IMR-90 (cell line): ENCODE measurements at regions not wholly inside any gene's neighbourhood (a gene's known extent, or its start where the extent isn't known, plus 50 kb on each side); places are given as distances from the start of the nearest gene placed in this dataset.

Experiments
- ATAC-seq: fragments of 200-7000 bp; cut with Tn5 transposase; 2 replicates; pipeline ENCODE4 v1.9.1; 2020; ENCODE audit warnings: low read depth, mild to moderate bottlenecking, moderate library complexity
- BruUV-seq: library from RNA; stranded (reverse); fragments of 400-500 nt; replicated peaks from 2 replicates; lab custom pipeline; 2021; lab: Mats Ljungman, UMichigan
- CTCF ChIA-PET: fragments of 300-600 bp; formaldehyde crosslinking; extraction: SDS; loops from one replicate; lab custom pipeline; 2021; ENCODE audit warnings: antibody characterized with exemption; lab: Yijun Ruan, JAX
- POLR2A ChIA-PET: fragments of 300-600 bp; sonication (Branson Sonifier 250); formaldehyde crosslinking; loops from one replicate; lab custom pipeline; 2022; ENCODE audit warnings: antibody characterized with exemption; ENCODE audit not compliant: unreplicated experiment; lab: Charles Lee
- DNase-seq: peaks from one replicate; pipeline ENCODE4 v3.0.0; 2013
- H2AFZ ChIP-seq: replicated peaks from 2 replicates; pipeline ENCODE3; 2013; ENCODE audit warnings: low read length, mild to moderate bottlenecking; ENCODE audit not compliant: poor library complexity
- H2AK5ac ChIP-seq: 2 replicates; pipeline ENCODE4 v1.6.1; 2013; ENCODE audit warnings: low read depth, low read length, inconsistent platforms
- H2AK9ac ChIP-seq: replicated peaks from 2 replicates; pipeline ENCODE3; 2013; ENCODE audit warnings: mild to moderate bottlenecking, low read depth, low read length, moderate library complexity; ENCODE audit not compliant: poor library complexity
- H2BK120ac ChIP-seq: 2 replicates; pipeline ENCODE4 v1.6.1; 2013; ENCODE audit warnings: low read depth, low read length, inconsistent platforms
- H2BK15ac ChIP-seq: 3 replicates; pipeline ENCODE4 v1.6.1; 2013; ENCODE audit warnings: low read depth, low read length, inconsistent platforms
- H2BK20ac ChIP-seq: 2 replicates; pipeline ENCODE4 v1.6.1; 2013; ENCODE audit warnings: low read depth, mild to moderate bottlenecking, inconsistent platforms, low read length, moderate library complexity
- H2BK5ac ChIP-seq: 2 replicates; pipeline ENCODE4 v1.6.1; 2013; ENCODE audit warnings: mild to moderate bottlenecking, low read depth, low read length, inconsistent platforms; ENCODE audit not compliant: poor library complexity, severe bottlenecking
- H3K14ac ChIP-seq: replicated peaks from 2 replicates; pipeline ENCODE4 v1.6.1; 2013; ENCODE audit warnings: low read depth, low read length, inconsistent platforms
- H3K18ac ChIP-seq: 2 replicates; pipeline ENCODE4 v1.6.1; 2013; ENCODE audit warnings: low read depth, low read length, control low read depth
- H3K23ac ChIP-seq: 2 replicates; pipeline ENCODE4 v1.6.1; 2013; ENCODE audit warnings: low read depth, low read length, inconsistent platforms
- H3K27ac ChIP-seq: 2 replicates; pipeline ENCODE4 v1.5.1; 2013; ENCODE audit warnings: mild to moderate bottlenecking, control low read depth, low read length; ENCODE audit not compliant: insufficient read depth
- H3K27me3 ChIP-seq: 2 replicates; pipeline ENCODE4 v1.6.1; 2013; ENCODE audit warnings: low read length; ENCODE audit not compliant: control insufficient read depth, insufficient read depth
- H3K36me3 ChIP-seq: 2 replicates; pipeline ENCODE4 v1.6.1; 2013; ENCODE audit warnings: low read length, mixed read lengths; ENCODE audit not compliant: control insufficient read depth, insufficient read depth
- H3K4ac ChIP-seq: 2 replicates; pipeline ENCODE4 v1.6.1; 2013; ENCODE audit warnings: low read depth, low read length, inconsistent platforms
- H3K4me1 ChIP-seq: 2 replicates; pipeline ENCODE4 v1.6.1; 2013; ENCODE audit warnings: low read length, mixed read lengths; ENCODE audit not compliant: control insufficient read depth, insufficient read depth
- H3K4me2 ChIP-seq: 2 replicates; pipeline ENCODE4 v1.6.1; 2013; ENCODE audit warnings: low read depth, mild to moderate bottlenecking, control low read depth, low read length, moderate library complexity
- H3K4me3 ChIP-seq: 2 replicates; pipeline ENCODE4 v1.5.1; 2013; ENCODE audit warnings: low read depth, mild to moderate bottlenecking, control low read depth, low read length, moderate library complexity; ENCODE audit not compliant: insufficient read depth
- H3K56ac ChIP-seq: 2 replicates; pipeline ENCODE4 v1.6.1; 2013; ENCODE audit warnings: low read length, inconsistent platforms; ENCODE audit not compliant: insufficient read depth; ENCODE audit errors: extremely low read depth
- H3K79me1 ChIP-seq, 2 experiments: 2 replicates each; pipeline ENCODE4 v1.6.1; 2013; ENCODE audit warnings: low read length in 2 of 2, inconsistent platforms in 1 of 2, low read depth in 1 of 2
- H3K9ac ChIP-seq: 2 replicates; pipeline ENCODE4 v1.6.1; 2013; ENCODE audit warnings: low read depth, low read length, control low read depth
- H3K9me1 ChIP-seq: 2 replicates; pipeline ENCODE4 v1.6.1; 2013; ENCODE audit warnings: low read length, inconsistent platforms; ENCODE audit not compliant: insufficient read depth
- H3K9me3 ChIP-seq: 2 replicates; pipeline ENCODE4 v1.6.1; 2013; ENCODE audit warnings: low read length; ENCODE audit not compliant: control insufficient read depth, insufficient read depth
- H4K20me1 ChIP-seq: 2 replicates; pipeline ENCODE4 v1.6.1; 2013; ENCODE audit warnings: low read length, inconsistent platforms; ENCODE audit not compliant: insufficient read depth
- H4K5ac ChIP-seq: 2 replicates; pipeline ENCODE4 v1.6.1; 2013; ENCODE audit warnings: mild to moderate bottlenecking, low read depth, low read length, control low read depth
- H4K8ac ChIP-seq, 2 experiments: 2 replicates each; pipeline ENCODE4 v1.6.1; 2013; ENCODE audit warnings: low read depth in 2 of 2, low read length in 2 of 2, control low read depth in 1 of 2, inconsistent platforms in 1 of 2
- H4K91ac ChIP-seq: 2 replicates; pipeline ENCODE4 v1.6.1; 2013; ENCODE audit warnings: low read depth, low read length, inconsistent platforms; ENCODE audit not compliant: insufficient read depth
- BHLHE40 ChIP-seq: fragments of 150-350 bp; IDR thresholded peaks from 2 replicates; pipeline ENCODE4 v1.6.1; 2016; ENCODE audit warnings: mild to moderate bottlenecking, low read depth, low read length
- CEBPB ChIP-seq: IDR thresholded peaks from 2 replicates; pipeline ENCODE4 v1.6.1; 2012; ENCODE audit warnings: low read depth, low read length, improper control_type of control experiment
- CHD1 ChIP-seq: IDR thresholded peaks from 2 replicates; pipeline ENCODE4 v1.6.1; 2012; ENCODE audit warnings: low read depth, low read length, improper control_type of control experiment
- CTCF ChIP-seq: conservative IDR thresholded peaks from 2 replicates; pipeline ENCODE4 v1.5.1; 2012; ENCODE audit warnings: mild to moderate bottlenecking, low read depth, low read length, improper control_type of control experiment
- ELK1 ChIP-seq: fragments of 150-350 bp; IDR thresholded peaks from 2 replicates; pipeline ENCODE4 v1.6.1; 2016; ENCODE audit warnings: low read depth, mild to moderate bottlenecking, low read length, moderate library complexity, borderline replicate concordance
- FOS ChIP-seq: fragments of 150-350 bp; IDR thresholded peaks from 2 replicates; pipeline ENCODE4 v1.6.1; 2016; ENCODE audit warnings: low read depth, low read length
- MAFK ChIP-seq: IDR thresholded peaks from 2 replicates; pipeline ENCODE4 v1.6.1; 2012; ENCODE audit warnings: low read depth, low read length, improper control_type of control experiment
- MAZ ChIP-seq: IDR thresholded peaks from 2 replicates; pipeline ENCODE4 v1.6.1; 2012; ENCODE audit warnings: low read depth, mild to moderate bottlenecking, low read length, improper control_type of control experiment, moderate library complexity, borderline replicate concordance
- MXI1 ChIP-seq: IDR thresholded peaks from 2 replicates; pipeline ENCODE4 v1.6.1; 2012; ENCODE audit warnings: low read depth, mild to moderate bottlenecking, low read length, moderate library complexity, borderline replicate concordance
- NFE2L2 ChIP-seq: fragments of 150-350 bp; IDR thresholded peaks from 2 replicates; pipeline ENCODE4 v1.6.1; 2016; ENCODE audit warnings: low read depth, mild to moderate bottlenecking, low read length
- POLR2A ChIP-seq: IDR thresholded peaks from 2 replicates; pipeline ENCODE4 v1.6.1; 2012; ENCODE audit warnings: mild to moderate bottlenecking, low read depth, low read length
- RAD21 ChIP-seq: IDR thresholded peaks from 2 replicates; pipeline ENCODE4 v1.6.1; 2012; ENCODE audit warnings: low read length, improper control_type of control experiment
- RCOR1 ChIP-seq: IDR thresholded peaks from 2 replicates; pipeline ENCODE4 v1.6.1; 2012; ENCODE audit warnings: mild to moderate bottlenecking, low read length, improper control_type of control experiment; ENCODE audit not compliant: insufficient replicate concordance
- RFX5 ChIP-seq: IDR thresholded peaks from 2 replicates; pipeline ENCODE4 v1.8.0; 2012; ENCODE audit warnings: low read depth, mild to moderate bottlenecking, low read length, moderate library complexity
- SMC3 ChIP-seq: fragments of 150-350 bp; IDR thresholded peaks from 2 replicates; pipeline ENCODE4 v1.6.1; 2016; ENCODE audit warnings: low read depth, mild to moderate bottlenecking, antibody characterized with exemption, low read length, moderate library complexity
- USF2 ChIP-seq: fragments of 150-350 bp; IDR thresholded peaks from 2 replicates; pipeline ENCODE4 v1.6.1; 2017; ENCODE audit warnings: mild to moderate bottlenecking, antibody characterized with exemption, low read length, low read depth
- WGBS, 2 experiments: methylation state at CpG; one replicate each; pipeline versions ENCODE4 v1.1.5 to v1.1.7; 2013; ENCODE audit warnings: missing lambda C conversion rate in 2 of 2; ENCODE audit not compliant: insufficient read length in 1 of 2; ENCODE audit errors: extremely low coverage in 2 of 2; 5-methylcytosine and 5-hydroxymethylcytosine counted together
- dilution Hi-C: fragments of 300-500 bp; cut with HindIII; formaldehyde crosslinking; loops from one replicate; pipeline ENCODE4 v1.14.3; 2018; ENCODE audit warnings: low sequenced_read_pairs; ENCODE audit not compliant: unreplicated experiment
- in situ Hi-C: fragments of 300-500 bp; cut with MboI; formaldehyde crosslinking; loops from 3 replicates; pipeline ENCODE4 v1.14.3; 2019; ENCODE audit warnings: low sequenced_read_pairs, inconsistent platforms, mixed read lengths
- intact Hi-C: fragments of 100-400 bp; cut with micrococcal nuclease; formaldehyde crosslinking; loops from 2 replicates; pipeline ENCODE4 v1.10.0; 2022

GRCh38 chr4:160848901-160849760 is 1314.7 kb downstream of the FSTL5 start:
- no peaks in the 10 kb centered on the region for H3K4me1 ChIP-seq
- ATAC-seq (no peak), DNase-seq (no peak)
- no peak overlapping the region for H3K18ac ChIP-seq
- no peak overlapping the region for H2AK5ac ChIP-seq
- H3K23ac ChIP-seq, result no peak overlapping the region
- TF ChIP-seq NFE2L2 (no peak), MAFK (no peak), POLR2A (no peak), RFX5 (no peak), USF2 (no peak), ELK1 (no peak), CTCF (no peak), BHLHE40 (no peak), CEBPB (no peak), RCOR1 (no peak), MXI1 (no peak), CHD1 (no peak), SMC3 (no peak), MAZ (no peak), RAD21 (no peak), FOS (no peak)
- no peaks in the 10 kb centered on the region for H4K20me1 ChIP-seq
- H3K9me3 ChIP-seq, result peaks cover 3% of the 10 kb centered on the region
- no peak overlapping the region for H2AK9ac ChIP-seq
- H2BK20ac ChIP-seq, result no peak overlapping the region
- H3K4me3 ChIP-seq, result no peak overlapping the region
- H3K36me3 ChIP-seq, result no peaks in the 10 kb centered on the region
- no TSS peak for BruUV-seq
- H4K5ac ChIP-seq, result no peak overlapping the region
- ChIA-PET CTCF (no interaction called here), POLR2A (no interaction called here)
- dilution Hi-C loops, result no loop called here
- no peak overlapping the region for H3K4me2 ChIP-seq
- H2BK120ac ChIP-seq, result no peak overlapping the region
- no peak overlapping the region for H4K8ac ChIP-seq
- H3K27ac ChIP-seq, result no peak overlapping the region
- H3K4ac ChIP-seq, result no peak overlapping the region
- no peak overlapping the region for H3K14ac ChIP-seq
- intact Hi-C loops, result no loop called here
- H2BK5ac ChIP-seq, result no peak overlapping the region
- H2BK15ac ChIP-seq, result no peak overlapping the region
- H2AFZ ChIP-seq, result no peak overlapping the region
- 0% methylated on average over 3 of the region's 9 CpGs; no CpG with 5 or more reads in 1 of the 2 experiments for WGBS, 2 experiments
- in situ Hi-C loops, result no loop called here
- no peak overlapping the region for H4K91ac ChIP-seq
- no peaks in the 10 kb centered on the region for H3K79me1 ChIP-seq
- H3K9ac ChIP-seq, result no peak overlapping the region
- no peaks in the 10 kb centered on the region for H3K27me3 ChIP-seq
- H3K9me1 ChIP-seq, result no peaks in the 10 kb centered on the region
- no peak overlapping the region for H3K56ac ChIP-seq
